Osteoblast (primary cell): ENCODE measurements at regions not wholly inside any gene's neighbourhood (a gene's known extent, or its start where the extent isn't known, plus 50 kb on each side); places are given as distances from the start of the nearest gene placed in this dataset.

Source experiments
- DNase-seq: peaks from one replicate; pipeline ENCODE4 v3.0.0; 2011; ENCODE audit warnings: low spot score, mixed read lengths; ENCODE audit not compliant: insufficient read length; ENCODE audit errors: missing footprints
- H2AFZ ChIP-seq: 2 replicates; pipeline ENCODE4 v1.6.0; 2011; ENCODE audit warnings: mild to moderate bottlenecking, low read length
- H3K27ac ChIP-seq: 2 replicates; pipeline ENCODE4 v1.5.1; 2011; ENCODE audit warnings: mild to moderate bottlenecking, low read depth, low read length, moderate library complexity
- H3K27me3 ChIP-seq: 2 replicates; pipeline ENCODE4 v1.6.0; 2012; ENCODE audit warnings: mild to moderate bottlenecking, control low read depth, inconsistent platforms, low read length, moderate library complexity; ENCODE audit not compliant: insufficient read depth
- H3K36me3 ChIP-seq: 2 replicates; pipeline ENCODE4 v1.5.1; 2011; ENCODE audit warnings: mild to moderate bottlenecking, low read length, control low read depth, moderate library complexity; ENCODE audit not compliant: insufficient read depth
- H3K4me1 ChIP-seq: 2 replicates; pipeline ENCODE4 v1.5.1; 2011; ENCODE audit warnings: mild to moderate bottlenecking, low read length, control low read depth, moderate library complexity; ENCODE audit not compliant: insufficient read depth
- H3K4me2 ChIP-seq: 2 replicates; pipeline ENCODE4 v1.6.0; 2011; ENCODE audit warnings: mild to moderate bottlenecking, low read length; ENCODE audit not compliant: insufficient read depth
- H3K4me3 ChIP-seq: fragments of 200-600 bp; sonication (generic); 3 replicates; pipeline ENCODE4 v1.5.1; 2012; ENCODE audit warnings: mild to moderate bottlenecking, low read length, inconsistent platforms; ENCODE audit not compliant: insufficient read depth
- H3K79me2 ChIP-seq: 2 replicates; pipeline ENCODE4 v1.6.0; 2012; ENCODE audit warnings: mild to moderate bottlenecking, low read length, control low read depth, inconsistent platforms; ENCODE audit not compliant: insufficient read depth
- H3K9me3 ChIP-seq: 2 replicates; pipeline ENCODE4 v1.5.1; 2011; ENCODE audit warnings: low read depth, low read length, control low read depth
- H4K20me1 ChIP-seq: 2 replicates; pipeline ENCODE4 v1.6.0; 2012; ENCODE audit warnings: mild to moderate bottlenecking, low read length, control low read depth; ENCODE audit not compliant: insufficient read depth
- CTCF ChIP-seq: IDR thresholded peaks from 2 replicates; pipeline ENCODE4 v1.5.1; 2011; ENCODE audit warnings: mild to moderate bottlenecking, low read depth, low read length, moderate library complexity; ENCODE audit errors: extremely low read depth

GRCh38 chrX:40152173-40152711 is 54.5 kb upstream of the BCOR start:
- Histone ChIP-seq H2AFZ (no peak overlapping the region), H3K9me3 (no peaks in the 10 kb centered on the region), H3K27ac (no peak overlapping the region), H4K20me1 (no peaks in the 10 kb centered on the region), H3K4me2 (peak overlapping the region; percentile 85), H3K4me1 (no peaks in the 10 kb centered on the region), H3K36me3 (no peaks in the 10 kb centered on the region), H3K4me3 (peak overlapping the region; percentile 70), H3K27me3 (peaks cover 59% of the 10 kb centered on the region), H3K79me2 (no peaks in the 10 kb centered on the region)
- no peak for TF ChIP-seq CTCF
- DNase-seq, result peak; percentile 94

GRCh38 chrX:40151211-40152172 is 53.7 kb upstream of the BCOR start:
- Histone ChIP-seq H3K4me1 (no peaks in the 10 kb centered on the region), H4K20me1 (no peaks in the 10 kb centered on the region), H3K27ac (no peak overlapping the region), H3K9me3 (no peaks in the 10 kb centered on the region), H2AFZ (no peak overlapping the region), H3K27me3 (peaks cover 56% of the 10 kb centered on the region), H3K36me3 (no peaks in the 10 kb centered on the region), H3K4me2 (no peak overlapping the region), H3K79me2 (no peaks in the 10 kb centered on the region), H3K4me3 (no peak overlapping the region)
- no peak for TF ChIP-seq CTCF
- DNase-seq, result peak; percentile 85

- Histone ChIP-seq H3K4me2 (no peak overlapping the region), H3K9me3 (no peaks in the 10 kb centered on the region), H4K20me1 (no peaks in the 10 kb centered on the region), H3K27me3 (peaks cover 63% of the 10 kb centered on the region), H3K79me2 (no peaks in the 10 kb centered on the region), H3K27ac (no peak overlapping the region), H2AFZ (no peak overlapping the region), H3K36me3 (no peaks in the 10 kb centered on the region), H3K4me3 (no peak overlapping the region), H3K4me1 (no peaks in the 10 kb centered on the region)
- peak; percentile 46 for DNase-seq
- no peak for TF ChIP-seq CTCF
Observed at GRCh38 chrX:40150503-40150902, 52.7 kb upstream of the BCOR start.
